HFFc6 (cell line): ENCODE measurements at regions not wholly inside any gene's neighbourhood (a gene's known extent, or its start where the extent isn't known, plus 50 kb on each side); places are given as distances from the start of the nearest gene placed in this dataset.

ENCODE experiments used
- DNase-seq: peaks from one replicate; pipeline ENCODE4 v3.0.0-alpha.2; 2018
- H3K27ac Mint-ChIP-seq: 2 replicates; pipeline ENCODE4 v1.8.0; 2020; ENCODE audit warnings: mild to moderate bottlenecking, mixed read lengths
- H3K27me3 Mint-ChIP-seq: 2 replicates; pipeline ENCODE4 v1.8.0; 2021; ENCODE audit warnings: mild to moderate bottlenecking, moderate library complexity, mixed read lengths; ENCODE audit not compliant: insufficient read depth
- H3K36me3 Mint-ChIP-seq: 2 replicates; pipeline ENCODE4 v1.8.0; 2021; ENCODE audit warnings: low read depth, mixed read lengths
- H3K4me1 Mint-ChIP-seq: 2 replicates; pipeline ENCODE4 v1.8.0; 2020; ENCODE audit warnings: low read depth, mixed read lengths
- H3K4me3 Mint-ChIP-seq: 2 replicates; pipeline ENCODE4 v1.8.0; 2020; ENCODE audit warnings: mild to moderate bottlenecking, moderate library complexity, mixed read lengths
- H3K9me3 Mint-ChIP-seq: 2 replicates; pipeline ENCODE4 v1.8.0; 2020; ENCODE audit warnings: mild to moderate bottlenecking, mixed read lengths
- TF ChIP-seq, protein P1 (sequence below): fragments of 200-600 bp; sonication (generic); IDR thresholded peaks from 2 replicates; pipeline ENCODE4 v1.5.0; 2021; ENCODE audit warnings: antibody characterized with exemption, mild to moderate bottlenecking

- Mint-ChIP-seq H3K4me1 (no peaks in the 10 kb centered on the region; the same call in 1 of the 2 replicates), H3K4me3 (no peak overlapping the region), H3K27ac (no peak overlapping the region), H3K9me3 (peaks cover 2% of the 10 kb centered on the region), H3K36me3 (peaks cover 2% of the 10 kb centered on the region; the same call in 1 of the 2 replicates), H3K27me3 (peaks cover 29% of the 10 kb centered on the region)
- TF ChIP-seq, protein P1, sequence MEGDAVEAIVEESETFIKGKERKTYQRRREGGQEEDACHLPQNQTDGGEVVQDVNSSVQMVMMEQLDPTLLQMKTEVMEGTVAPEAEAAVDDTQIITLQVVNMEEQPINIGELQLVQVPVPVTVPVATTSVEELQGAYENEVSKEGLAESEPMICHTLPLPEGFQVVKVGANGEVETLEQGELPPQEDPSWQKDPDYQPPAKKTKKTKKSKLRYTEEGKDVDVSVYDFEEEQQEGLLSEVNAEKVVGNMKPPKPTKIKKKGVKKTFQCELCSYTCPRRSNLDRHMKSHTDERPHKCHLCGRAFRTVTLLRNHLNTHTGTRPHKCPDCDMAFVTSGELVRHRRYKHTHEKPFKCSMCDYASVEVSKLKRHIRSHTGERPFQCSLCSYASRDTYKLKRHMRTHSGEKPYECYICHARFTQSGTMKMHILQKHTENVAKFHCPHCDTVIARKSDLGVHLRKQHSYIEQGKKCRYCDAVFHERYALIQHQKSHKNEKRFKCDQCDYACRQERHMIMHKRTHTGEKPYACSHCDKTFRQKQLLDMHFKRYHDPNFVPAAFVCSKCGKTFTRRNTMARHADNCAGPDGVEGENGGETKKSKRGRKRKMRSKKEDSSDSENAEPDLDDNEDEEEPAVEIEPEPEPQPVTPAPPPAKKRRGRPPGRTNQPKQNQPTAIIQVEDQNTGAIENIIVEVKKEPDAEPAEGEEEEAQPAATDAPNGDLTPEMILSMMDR: no peak
- DNase-seq: no peak
Measured at GRCh38 chr7:157467496-157468212, 130.8 kb downstream of the DNAJB6 start.

DNA sequence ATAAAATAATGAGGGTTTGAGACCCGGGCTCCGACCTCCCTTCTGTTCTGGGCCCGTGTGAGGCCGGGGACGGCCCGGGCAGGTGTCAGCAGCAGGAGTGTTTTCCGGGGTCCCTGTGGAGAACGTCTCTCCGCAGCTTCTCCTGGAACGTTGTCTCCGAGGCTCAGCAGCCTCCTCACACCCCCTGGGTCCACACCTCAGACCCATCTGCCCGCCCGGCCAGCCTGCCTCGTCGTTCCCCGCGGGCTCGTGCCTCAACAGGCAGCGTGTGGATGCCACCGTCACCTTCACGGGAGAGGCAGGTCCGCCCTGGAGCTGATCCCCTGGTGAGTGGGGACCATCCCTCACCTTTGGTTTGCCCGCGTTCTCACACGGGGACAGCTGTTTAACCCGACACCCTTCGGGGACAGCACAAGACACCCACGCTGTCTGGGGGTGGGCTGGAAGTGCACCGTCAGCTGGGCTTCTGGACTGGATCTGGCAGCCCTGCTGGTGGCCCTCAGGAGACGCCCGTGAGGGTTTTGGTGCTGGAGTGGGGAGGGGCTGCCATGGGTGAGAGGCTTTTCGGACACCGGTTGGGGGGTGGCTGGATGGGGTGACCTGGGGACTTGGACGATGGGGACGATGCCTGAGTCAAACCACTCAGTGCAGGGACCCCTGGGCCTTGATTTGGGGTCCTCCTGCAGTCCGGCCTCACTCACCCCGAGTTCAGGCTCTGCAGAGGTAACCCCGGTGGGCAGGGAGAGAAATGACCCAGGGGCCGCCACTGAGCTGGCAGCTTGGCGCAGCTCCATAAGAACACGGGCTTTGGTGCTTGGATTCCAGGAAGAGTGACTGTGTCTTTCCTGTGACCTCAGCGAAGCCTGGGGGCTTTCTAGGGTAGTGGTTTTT lies 131.7 kb downstream of the DNAJB6 start:
- peaks cover 10% of the 10 kb centered on the region for H3K9me3 Mint-ChIP-seq
- H3K27ac Mint-ChIP-seq: no peak overlapping the region
- H3K27me3 Mint-ChIP-seq: peaks cover 27% of the 10 kb centered on the region
- no peak overlapping the region for H3K4me3 Mint-ChIP-seq
- no peak for DNase-seq
- H3K36me3 Mint-ChIP-seq: peaks cover 10% of the 10 kb centered on the region
- H3K4me1 Mint-ChIP-seq: no peaks in the 10 kb centered on the region; the same call in 1 of the 2 replicates
- TF ChIP-seq, protein P1: no peak

DNA sequence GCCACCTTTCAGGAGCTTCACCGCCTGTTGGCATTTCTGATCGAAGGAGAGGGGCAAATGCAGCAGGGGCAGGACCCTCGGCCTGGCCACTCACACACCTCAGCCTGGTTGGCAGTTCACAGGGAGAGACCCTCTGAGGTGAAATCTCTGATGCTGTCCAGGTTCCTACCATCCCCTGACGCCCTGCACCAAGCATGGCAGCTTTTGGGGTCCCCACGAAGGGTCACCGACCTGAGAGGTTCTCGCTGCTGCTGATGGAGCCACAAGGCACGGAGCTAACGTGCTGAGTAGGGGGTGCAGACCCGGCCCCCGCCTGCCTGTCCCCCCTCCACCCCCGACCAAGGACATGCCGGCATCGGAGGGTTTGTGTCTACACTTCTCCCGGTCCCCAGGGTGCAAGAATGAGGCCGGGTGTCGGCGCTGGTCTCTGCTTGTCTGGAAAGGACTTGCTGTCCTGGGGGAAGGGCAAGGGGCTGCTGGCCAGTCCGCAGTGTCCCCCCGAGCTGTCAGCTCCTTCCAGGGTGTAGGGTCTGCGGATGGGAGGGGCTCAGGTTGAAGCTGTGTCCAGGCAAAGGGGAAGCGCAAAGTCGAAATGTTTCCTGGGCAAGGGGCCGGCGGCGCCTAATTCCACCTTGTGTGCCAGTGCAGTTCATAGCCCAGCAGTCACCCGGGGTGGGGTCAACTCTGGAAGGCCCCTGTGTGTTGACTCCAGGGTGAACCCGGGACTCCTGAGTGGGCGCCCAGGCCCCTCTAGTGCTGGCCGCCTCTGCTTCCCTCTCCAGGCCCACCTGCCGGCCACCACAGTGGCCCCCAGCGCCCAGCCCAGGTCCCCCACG lies 132.6 kb downstream of the DNAJB6 start:
- Mint-ChIP-seq H3K4me3 (no peak overlapping the region), H3K27me3 (peaks cover 24% of the 10 kb centered on the region), H3K36me3 (peaks cover 15% of the 10 kb centered on the region), H3K27ac (no peak overlapping the region), H3K4me1 (no peaks in the 10 kb centered on the region; the same call in 1 of the 2 replicates), H3K9me3 (peaks cover 17% of the 10 kb centered on the region)
- TF ChIP-seq, protein P1: no peak
- DNase-seq: no peak

- H3K4me1 Mint-ChIP-seq: no peaks in the 10 kb centered on the region; the same call in 1 of the 2 replicates
- DNase-seq: no peak
- H3K27ac Mint-ChIP-seq: no peak overlapping the region
- TF ChIP-seq, protein P1: no peak
- no peak overlapping the region for H3K4me3 Mint-ChIP-seq
- H3K9me3 Mint-ChIP-seq: peaks cover 17% of the 10 kb centered on the region
- H3K36me3 Mint-ChIP-seq: peaks cover 15% of the 10 kb centered on the region
- peaks cover 19% of the 10 kb centered on the region for H3K27me3 Mint-ChIP-seq
Measured at GRCh38 chr7:157470017-157470322, 133.2 kb downstream of the DNAJB6 start.

DNA sequence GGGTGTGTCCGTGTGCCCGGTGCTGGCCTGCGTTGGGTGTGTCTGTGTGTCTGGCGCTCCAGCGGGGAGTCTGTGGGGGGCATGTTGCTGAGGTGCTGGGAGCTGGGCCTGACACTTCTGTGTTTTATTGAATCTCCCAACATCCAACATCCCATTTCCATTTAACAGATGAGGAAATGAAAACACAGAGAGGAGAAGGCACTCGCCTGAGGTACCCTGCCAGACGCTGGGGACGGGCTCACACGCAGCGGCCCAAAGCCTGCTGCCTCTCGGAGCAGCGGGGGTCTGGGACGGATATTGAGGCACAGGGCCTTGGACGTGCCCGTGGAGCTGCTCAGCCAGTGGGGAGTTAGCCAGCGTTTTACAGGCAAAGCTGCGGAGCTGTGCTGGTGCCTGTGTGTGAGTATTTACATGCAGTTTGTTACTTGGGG lies 133.9 kb downstream of the DNAJB6 start:
- H3K36me3 Mint-ChIP-seq: peaks cover 15% of the 10 kb centered on the region
- no peak for DNase-seq
- H3K4me1 Mint-ChIP-seq: no peaks in the 10 kb centered on the region; the same call in 1 of the 2 replicates
- H3K4me3 Mint-ChIP-seq: no peak overlapping the region
- TF ChIP-seq, protein P1: no peak
- no peak overlapping the region for H3K27ac Mint-ChIP-seq
- H3K27me3 Mint-ChIP-seq: peaks cover 16% of the 10 kb centered on the region
- peaks cover 17% of the 10 kb centered on the region for H3K9me3 Mint-ChIP-seq
